B cell (primary cell): ENCODE measurements at regions not wholly inside any gene's neighbourhood (a gene's known extent, or its start where the extent isn't known, plus 50 kb on each side); places are given as distances from the start of the nearest gene placed in this dataset.

ENCODE experiments used
- ATAC-seq: fragments of 200-7000 bp; cut with Tn5 transposase; one replicate; pipeline ENCODE4 v1.10.0; 2021; ENCODE audit warnings: low read depth, mild to moderate bottlenecking, moderate number of reproducible peaks, moderate library complexity
- CTCF ChIA-PET: fragments of 350-600 bp; sonication (Branson Sonifier 250); formaldehyde crosslinking; loops from one replicate; lab custom pipeline; 2021; ENCODE audit warnings: antibody characterized with exemption, inconsistent platforms; lab: Charles Lee
- POLR2A ChIA-PET: fragments of 350-600 bp; sonication (Branson Sonifier 250); formaldehyde crosslinking; loops from one replicate; lab custom pipeline; 2021; ENCODE audit warnings: antibody characterized with exemption; lab: Charles Lee
- DNase-seq: peaks from one replicate; pipeline ENCODE4 v3.0.0; 2013
- H2AFZ ChIP-seq: 2 replicates; pipeline ENCODE4 v1.6.1; 2012; ENCODE audit warnings: mild to moderate bottlenecking, low read depth, low read length; ENCODE audit not compliant: insufficient read depth, poor library complexity, severe bottlenecking
- H3K27ac ChIP-seq, 2 donors: 1 replicate in 1 of 2; 2 replicates in 1 of 2; pipeline ENCODE4 v1.5.1; 2012 to 2013; ENCODE audit warnings: low read length in 2 of 2, mild to moderate bottlenecking in 2 of 2, moderate library complexity in 1 of 2
- H3K27me3 ChIP-seq, 4 experiments: fragments of 200-600 bp in 1 of 4; sonication (generic) in 1 of 4; replicated peaks in 1 of 4; 1 replicate in 2 of 4; 2 replicates in 2 of 4; pipeline versions ENCODE4 v1.6.1 to v1.7.0; 2013 to 2016; ENCODE audit warnings: low read length in 3 of 4, mild to moderate bottlenecking in 2 of 4, mixed read lengths in 1 of 4, moderate library complexity in 1 of 4; ENCODE audit not compliant: insufficient read depth in 4 of 4, control insufficient read depth in 3 of 4; ENCODE audit errors: control extremely low read depth in 1 of 4
- H3K36me3 ChIP-seq, 2 experiments: replicated peaks in 1 of 2; 1 replicate in 1 of 2; 2 replicates in 1 of 2; pipeline versions ENCODE4 v1.6.1 to v1.7.1; 2013; ENCODE audit warnings: low read length in 1 of 2; ENCODE audit not compliant: insufficient read depth in 2 of 2, control insufficient read depth in 1 of 2; ENCODE audit errors: control extremely low read depth in 1 of 2, extremely low read depth in 1 of 2
- H3K4me1 ChIP-seq, 2 donors: fragments of 200-600 bp in 1 of 2; sonication (generic) in 1 of 2; 1 replicate in 1 of 2; 2 replicates in 1 of 2; pipeline versions ENCODE4 v1.5.1 to v1.6.1; 2013 to 2017; ENCODE audit warnings: low read length in 2 of 2; ENCODE audit not compliant: control insufficient read depth in 2 of 2, insufficient read depth in 2 of 2
- H3K4me2 ChIP-seq: replicated peaks from 2 replicates; pipeline ENCODE3; 2012; ENCODE audit warnings: mild to moderate bottlenecking, low read depth, low read length; ENCODE audit not compliant: poor library complexity, severe bottlenecking
- H3K4me3 ChIP-seq, 5 experiments: fragments of 200-600 bp in 1 of 5; sonication (generic) in 1 of 5; 1 replicate in 3 of 5; 2 replicates in 2 of 5; pipeline versions ENCODE4 v1.5.1 to v1.7.0; 2011 to 2016; ENCODE audit warnings: low read length in 4 of 5, mild to moderate bottlenecking in 4 of 5, low read depth in 2 of 5, control low read depth in 1 of 5, moderate library complexity in 1 of 5; ENCODE audit not compliant: insufficient read depth in 1 of 5; ENCODE audit errors: control extremely low read depth in 1 of 5, extremely low read depth in 1 of 5
- H3K79me2 ChIP-seq: fragments of 200-600 bp; sonication (generic); one replicate; pipeline ENCODE4 v1.6.0; 2016; ENCODE audit warnings: low read length; ENCODE audit not compliant: control insufficient read depth, insufficient read depth
- H3K9ac ChIP-seq: fragments of 200-600 bp; sonication (generic); 2 replicates; pipeline ENCODE4 v1.6.1; 2017; ENCODE audit warnings: mild to moderate bottlenecking, low read length, moderate library complexity
- H3K9me3 ChIP-seq, 3 donors: one replicate each; pipeline versions ENCODE4 v1.6.1 to v1.7.1; 2013; ENCODE audit warnings: low read length in 2 of 3; ENCODE audit not compliant: control insufficient read depth in 2 of 3, insufficient read depth in 1 of 3; ENCODE audit errors: control extremely low read depth in 1 of 3
- H4K20me1 ChIP-seq: 2 replicates; pipeline ENCODE4 v1.6.0; 2012; ENCODE audit warnings: mild to moderate bottlenecking, low read length; ENCODE audit not compliant: insufficient read depth, control insufficient read depth, poor library complexity, severe bottlenecking
- H3K27ac Mint-ChIP-seq: one replicate; pipeline ENCODE4 v1.8.0; 2021; ENCODE audit warnings: mixed read lengths
- H3K27me3 Mint-ChIP-seq: one replicate; pipeline ENCODE4 v1.8.0; 2021; ENCODE audit warnings: mixed read lengths
- H3K4me1 Mint-ChIP-seq: one replicate; pipeline ENCODE4 v1.8.0; 2021; ENCODE audit warnings: mixed read lengths
- H3K4me3 Mint-ChIP-seq: one replicate; pipeline ENCODE4 v1.8.0; 2021; ENCODE audit warnings: mixed read lengths
- H3K9me3 Mint-ChIP-seq: one replicate; pipeline ENCODE4 v1.8.0; 2022; ENCODE audit warnings: mixed read lengths; ENCODE audit not compliant: insufficient read depth
- CTCF ChIP-seq: fragments of 200-600 bp; IDR thresholded peaks from one replicate; pipeline ENCODE4 v1.8.0; 2022; ENCODE audit warnings: antibody characterized with exemption, mild to moderate bottlenecking
- EZH2 ChIP-seq: IDR thresholded peaks from 2 replicates; pipeline ENCODE4 v1.6.1; 2012; ENCODE audit warnings: borderline replicate concordance, low read depth, mild to moderate bottlenecking, moderate library complexity, low read length; ENCODE audit not compliant: insufficient read depth, poor library complexity, severe bottlenecking
- WGBS: methylation state at CpG from one replicate; pipeline ENCODE4 v1.1.5; 2013; ENCODE audit warnings: missing lambda C conversion rate; ENCODE audit not compliant: insufficient coverage; 5-methylcytosine and 5-hydroxymethylcytosine counted together
- intact Hi-C: fragments of 100-400 bp; cut with micrococcal nuclease; formaldehyde crosslinking; loops from one replicate; pipeline ENCODE4 v1.10.0; 2022

- Histone ChIP-seq H4K20me1 (no peaks in the 10 kb centered on the region), H3K27ac (no peak overlapping the region), H3K9ac (no peak overlapping the region), H3K27me3 (no peaks in the 10 kb centered on the region), H3K79me2 (no peaks in the 10 kb centered on the region), H3K4me2 (no peak overlapping the region), H3K4me3 (no peak overlapping the region), H3K9me3 (peaks cover 0 to 2% (median 0%) of the 10 kb centered on the region in 3 donors), H2AFZ (no peak overlapping the region), H3K4me1 (no peaks in the 10 kb centered on the region), H3K36me3 (no peaks in the 10 kb centered on the region)
- H3K4me3 Mint-ChIP-seq: no peak overlapping the region
- ChIA-PET CTCF (no interaction called here), POLR2A (no interaction called here)
- no peak for TF ChIP-seq EZH2
- no peak for TF ChIP-seq CTCF
- H3K27me3 Mint-ChIP-seq: no peaks in the 10 kb centered on the region
- intact Hi-C loops: no loop called here
- no CpG with 5 or more reads among the region's 3 CpGs for WGBS
- H3K4me1 Mint-ChIP-seq: no peaks in the 10 kb centered on the region
- H3K27ac Mint-ChIP-seq: no peak overlapping the region
- H3K9me3 Mint-ChIP-seq: peaks cover 2% of the 10 kb centered on the region
- DNase-seq: no peak
- ATAC-seq: no peak
Observed at GRCh38 chr4:135072553-135072952, 871.0 kb upstream of the PABPC4L start.

- Mint-ChIP-seq H3K9me3 (peaks cover 5% of the 10 kb centered on the region), H3K4me3 (no peak overlapping the region), H3K4me1 (no peaks in the 10 kb centered on the region), H3K27ac (no peak overlapping the region), H3K27me3 (no peaks in the 10 kb centered on the region)
- Histone ChIP-seq H3K9me3 (no peaks in the 10 kb centered on the region), H2AFZ (no peak overlapping the region), H3K36me3 (no peaks in the 10 kb centered on the region), H3K79me2 (no peaks in the 10 kb centered on the region), H3K27me3 (no peaks in the 10 kb centered on the region), H3K4me2 (no peak overlapping the region), H3K4me1 (no peaks in the 10 kb centered on the region), H4K20me1 (no peaks in the 10 kb centered on the region), H3K9ac (no peak overlapping the region), H3K4me3 (no peak overlapping the region), H3K27ac (no peak overlapping the region)
- intact Hi-C loops: no loop called here
- POLR2A ChIA-PET: no interaction called here
- TF ChIP-seq EZH2 (no peak), CTCF (no peak)
- ATAC-seq (no peak), DNase-seq (no peak)
- CTCF ChIA-PET: no interaction called here
- WGBS: 67% methylated on average over 1 of the region's 2 CpGs
Observed at GRCh38 chr4:135065366-135065765, 863.8 kb upstream of the PABPC4L start.
